ENCODE measurements at regions not wholly inside any gene's neighbourhood (a gene's known extent, or its start where the extent isn't known, plus 50 kb on each side); places are given as distances from the start of the nearest gene placed in this dataset.

- no peak for TF ChIP-seq CTCF (IDR thresholded peaks at IDR 0.05)
- no peak for TF ChIP-seq POLR2A (IDR thresholded peaks at IDR 0.05)
Measured at GRCh38 chr19:30677702-30678101, 305.5 kb downstream of the ZNF536 start.
